HG02938 (cell line): ENCODE measurements at regions not wholly inside any gene's neighbourhood (a gene's known extent, or its start where the extent isn't known, plus 50 kb on each side); places are given as distances from the start of the nearest gene placed in this dataset.

ENCODE experiments used
- ATAC-seq: cut with Tn5 transposase; IDR thresholded peaks from one replicate; pipeline ENCODE4 v1.9.1; 2021; ENCODE audit warnings: mild to moderate bottlenecking, moderate library complexity; ENCODE audit not compliant: unreplicated experiment

DNA sequence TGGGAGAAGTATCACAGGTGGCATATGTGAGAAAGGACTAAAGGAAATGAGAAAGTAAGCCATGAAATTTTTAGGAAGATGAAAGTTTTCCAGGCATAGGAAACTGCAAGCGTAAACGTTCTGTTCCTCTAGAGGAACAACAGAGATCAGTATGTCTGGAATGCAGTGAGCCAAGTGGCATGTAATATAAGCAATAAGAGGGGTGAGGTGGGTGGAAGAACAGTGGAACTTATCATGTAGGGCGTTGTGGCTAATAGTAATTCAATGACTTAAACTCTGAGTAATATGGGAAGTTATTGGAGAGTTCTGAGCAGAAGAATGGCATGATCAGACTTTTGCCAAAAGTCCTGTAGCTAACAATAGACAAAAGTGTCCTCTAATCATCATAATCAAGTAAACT, 902.9 kb downstream of the EPHA3 start:
- ATAC-seq, result no peak

DNA sequence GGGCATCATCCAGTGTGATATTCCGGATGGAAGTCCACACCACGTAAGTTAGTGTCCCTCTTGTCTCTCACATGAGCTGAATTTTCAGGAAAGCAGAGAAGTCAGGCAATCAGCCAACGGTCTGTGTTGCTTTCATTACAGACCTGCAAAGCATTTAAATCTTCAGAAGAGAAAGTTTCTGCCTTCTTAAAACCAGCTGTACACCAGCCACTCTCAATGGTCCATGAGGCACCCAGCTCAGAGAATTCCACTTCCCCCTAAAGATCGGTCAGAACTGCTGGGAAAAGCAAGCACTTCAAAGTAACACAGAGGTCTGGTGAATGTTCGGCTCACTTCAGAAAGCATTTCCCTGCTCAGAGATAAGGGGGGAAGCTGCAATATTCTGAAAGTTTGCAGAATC, 903.7 kb downstream of the EPHA3 start:
- no peak for ATAC-seq

DNA sequence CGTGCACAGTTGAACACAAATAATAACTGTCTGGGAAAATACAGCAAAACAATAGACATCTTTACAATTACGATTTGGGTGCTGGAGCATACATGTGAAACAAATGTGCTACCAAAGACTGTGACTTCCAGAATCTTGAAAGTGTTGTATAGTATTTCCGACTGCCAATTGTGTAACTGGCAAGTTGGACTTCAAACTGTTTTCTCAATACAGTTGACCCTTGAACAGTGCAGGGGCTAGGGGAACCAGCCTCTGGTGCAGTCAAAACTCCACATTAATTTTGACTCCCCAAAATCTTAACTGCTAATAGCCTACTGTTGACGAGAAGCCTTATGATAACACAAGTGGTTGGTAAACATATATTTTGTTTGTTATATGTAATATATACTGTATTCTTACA, 904.2 kb downstream of the EPHA3 start:
- ATAC-seq, result no peak

DNA sequence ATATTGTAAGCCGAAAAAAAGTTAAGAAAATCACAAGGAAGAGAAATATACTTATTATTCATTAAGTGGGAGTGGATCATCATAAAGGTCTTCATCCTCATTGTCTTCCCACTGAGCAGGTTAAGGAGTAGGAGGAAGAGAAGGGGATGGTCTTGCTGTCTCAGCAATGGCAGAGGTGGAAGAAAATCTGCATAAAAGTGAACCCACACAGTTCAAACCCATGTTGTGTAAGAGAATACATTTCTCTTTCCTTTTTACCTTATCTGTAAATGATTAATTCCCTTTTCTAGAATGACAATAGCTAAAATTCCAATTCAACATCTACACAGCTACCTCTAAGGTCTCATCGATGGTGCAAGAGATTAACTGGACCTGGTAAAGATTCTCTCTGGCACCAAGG, 904.6 kb downstream of the EPHA3 start:
- no peak for ATAC-seq

DNA sequence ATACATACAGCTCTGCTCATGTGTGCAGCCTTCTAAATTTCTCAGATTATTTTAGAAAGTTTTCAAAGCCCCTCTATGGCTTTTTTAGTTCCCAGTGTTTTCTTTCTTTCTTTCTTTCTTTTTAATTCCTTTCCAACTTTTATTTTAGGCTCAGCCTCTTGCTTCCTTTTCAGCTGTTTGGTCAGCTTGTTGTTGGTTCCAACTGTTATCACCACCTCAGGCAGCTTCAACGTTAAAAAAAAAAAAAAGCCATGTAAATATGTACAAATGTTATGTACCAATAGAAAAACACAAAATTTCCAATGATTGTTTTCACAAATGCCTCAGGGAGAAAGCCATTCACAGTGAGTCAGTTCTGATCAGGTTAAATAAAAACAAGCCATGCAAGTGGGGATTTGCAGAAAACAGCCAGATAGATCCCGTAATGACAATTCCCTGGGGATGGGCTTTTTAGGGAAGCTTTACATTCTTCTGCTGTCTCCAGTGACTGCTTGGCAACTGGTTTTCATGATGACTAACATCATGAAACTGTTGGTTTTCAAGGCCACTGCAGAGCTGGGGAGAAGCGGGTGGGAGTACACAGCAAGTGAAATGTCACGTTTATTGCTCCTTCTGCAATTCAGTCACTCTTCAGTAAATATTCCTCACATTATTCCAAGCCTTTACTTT, 908.4 kb downstream of the EPHA3 start:
- no peak for ATAC-seq

DNA sequence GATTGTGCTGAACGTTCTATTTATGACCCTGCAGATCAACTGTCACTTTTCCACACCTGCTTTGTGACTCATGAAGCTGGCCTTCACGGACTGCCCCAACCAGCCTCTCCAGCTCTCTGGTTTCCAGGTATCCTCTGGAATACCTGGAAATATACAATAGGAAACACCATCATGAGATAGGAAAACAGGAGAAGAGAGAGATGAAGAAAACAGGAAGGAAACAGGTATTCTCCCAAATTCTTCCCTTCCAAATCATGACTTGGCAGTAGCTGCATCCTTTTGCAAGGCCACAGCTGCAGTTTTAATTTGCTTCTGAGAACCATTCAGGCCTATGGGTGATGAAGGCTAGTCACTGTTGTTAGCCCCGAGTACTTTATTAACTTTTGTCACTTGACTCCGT, 909.1 kb downstream of the EPHA3 start:
- no peak for ATAC-seq

DNA sequence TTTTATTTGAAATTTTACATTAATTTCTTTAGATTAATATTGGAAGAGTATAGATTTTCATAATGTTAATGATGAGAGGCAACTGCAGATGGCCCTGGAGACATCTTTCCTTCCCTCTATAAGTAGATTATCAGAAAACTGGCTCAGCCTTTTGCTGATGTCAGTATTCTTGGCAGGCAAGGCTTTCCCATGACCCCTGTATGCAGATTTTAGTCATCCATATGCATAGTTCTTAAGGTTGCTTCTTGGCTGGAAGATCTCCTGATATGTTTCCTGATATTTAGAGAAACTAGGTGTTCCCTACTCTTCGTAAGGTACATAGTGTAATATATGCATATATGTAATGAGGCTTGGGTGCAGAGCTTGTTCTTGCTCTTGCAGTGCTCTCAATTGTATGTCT, 911.4 kb downstream of the EPHA3 start:
- no peak for ATAC-seq

DNA sequence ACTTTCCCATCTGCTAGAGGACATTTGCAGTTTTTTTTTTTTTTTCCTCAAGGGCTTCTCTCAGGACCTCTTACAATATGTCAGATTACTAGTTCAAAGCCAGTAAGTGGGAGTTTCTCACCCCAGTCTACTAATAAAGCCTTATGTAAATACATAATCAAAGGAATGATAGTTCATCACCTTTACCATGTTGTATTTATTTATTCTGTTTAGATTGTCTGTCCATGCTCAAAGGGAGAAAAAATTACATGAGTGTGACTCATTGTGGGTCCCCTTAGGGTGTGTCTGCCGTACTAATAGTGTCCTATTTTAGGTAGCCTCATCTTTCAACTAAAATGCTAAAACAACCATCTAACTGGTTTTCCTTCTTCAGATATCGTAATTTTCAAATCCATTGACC, 917.6 kb downstream of the EPHA3 start:
- no peak for ATAC-seq

DNA sequence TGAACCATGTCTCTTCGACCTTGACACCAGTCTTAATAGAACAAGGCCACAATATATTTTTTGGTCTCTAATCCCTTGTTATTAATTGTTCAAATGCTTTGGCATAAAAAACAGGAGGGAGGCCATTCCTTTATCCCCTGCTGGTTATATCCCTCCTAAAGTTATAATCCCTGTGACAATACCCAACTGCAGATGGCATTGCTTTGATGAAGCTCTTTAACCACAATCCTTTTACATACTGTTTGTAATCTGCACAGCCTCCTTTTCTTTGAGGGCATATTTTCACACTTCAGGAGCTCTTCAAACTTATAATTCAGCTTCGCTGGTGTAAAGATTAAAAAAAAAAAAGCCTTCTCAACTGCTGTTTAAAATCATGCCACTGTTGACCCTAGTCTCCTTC, 919.0 kb downstream of the EPHA3 start:
- ATAC-seq, result no peak

DNA sequence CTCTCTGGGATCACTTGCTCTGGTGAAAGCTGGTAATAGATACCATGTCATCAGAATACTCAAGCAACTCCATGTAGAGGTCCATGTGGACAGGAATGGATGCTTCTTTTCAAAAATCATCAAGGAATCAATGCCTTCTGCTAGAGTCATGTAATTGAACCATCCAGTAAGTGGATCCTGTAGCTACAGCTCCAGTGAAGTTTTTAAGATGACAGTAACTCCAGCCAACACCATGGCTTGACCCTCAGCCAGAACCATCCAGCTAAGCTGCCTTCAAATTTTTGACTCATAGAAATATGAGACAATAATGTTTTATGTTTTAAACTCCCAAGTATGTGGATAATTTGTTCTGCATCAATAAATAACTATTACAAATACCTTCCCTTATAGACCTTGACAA, 923.7 kb downstream of the EPHA3 start:
- ATAC-seq, result no peak

DNA sequence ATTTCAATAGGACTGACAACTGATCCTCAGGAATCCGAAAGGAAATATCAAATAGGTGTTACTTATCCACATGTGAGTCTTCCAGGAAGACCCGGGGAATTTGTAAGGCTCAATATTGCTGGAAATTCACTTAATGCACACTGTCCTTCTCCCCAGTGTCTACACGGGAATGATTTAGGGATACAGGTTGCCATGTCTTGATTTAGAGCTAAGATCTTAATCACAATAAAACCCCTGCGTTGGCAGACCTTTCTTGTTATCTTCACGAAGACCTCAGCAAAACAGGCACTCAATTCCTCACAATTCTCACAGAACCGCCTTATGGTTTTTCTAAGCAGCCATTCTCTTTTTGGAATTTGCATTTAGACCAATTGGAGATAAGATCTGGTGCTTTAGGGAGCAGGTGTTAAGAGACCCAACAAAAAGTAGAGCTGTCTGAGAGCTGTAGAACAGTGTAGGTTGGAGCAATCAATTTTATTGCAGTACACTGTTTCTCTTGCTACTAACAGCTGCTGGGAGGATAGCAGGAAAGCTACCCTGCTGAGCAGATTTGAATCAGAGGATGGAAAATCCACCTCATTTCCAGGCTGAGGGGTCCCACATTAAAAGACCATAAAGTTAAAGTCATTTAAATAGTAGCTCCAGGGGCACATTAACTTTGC, 925.7 kb downstream of the EPHA3 start:
- no peak for ATAC-seq

DNA sequence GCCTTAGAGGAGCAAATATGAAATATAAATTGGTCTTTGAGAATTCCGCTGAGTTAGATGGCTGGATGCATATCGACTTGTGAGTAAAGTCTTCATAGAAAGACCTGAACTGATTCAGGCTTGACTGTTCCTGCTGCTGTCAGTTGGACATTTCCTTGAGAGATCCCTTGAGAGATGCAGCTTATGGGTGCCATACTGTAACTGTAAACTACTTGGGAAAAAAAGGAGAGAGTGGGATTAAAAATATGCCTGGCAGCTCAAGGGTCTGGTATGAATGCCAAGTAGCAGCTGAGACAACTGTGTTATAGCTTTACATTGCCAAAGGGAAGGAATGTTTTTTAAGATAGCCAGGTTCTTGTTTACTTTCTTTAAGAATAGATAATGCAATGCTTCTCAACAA, 926.6 kb downstream of the EPHA3 start:
- ATAC-seq, result no peak

DNA sequence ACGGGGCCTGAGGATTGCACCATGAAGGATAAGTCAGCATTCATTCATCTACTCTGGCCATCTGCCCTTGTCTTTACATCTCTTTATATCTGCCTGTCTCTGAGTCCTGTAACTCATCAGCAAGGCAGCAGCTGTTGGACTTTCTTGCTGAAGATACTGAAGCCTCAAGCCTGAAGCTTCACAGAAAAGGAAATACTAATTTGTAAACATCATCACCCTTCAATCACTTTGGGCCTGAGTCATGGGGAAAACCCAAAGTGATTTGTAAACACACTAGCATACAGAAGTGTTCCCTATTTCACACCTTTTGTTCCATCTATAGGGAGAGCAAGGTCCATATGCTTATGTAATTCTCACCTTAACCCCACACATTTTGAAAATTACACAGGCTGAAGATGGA, 928.2 kb downstream of the EPHA3 start:
- ATAC-seq, result no peak

DNA sequence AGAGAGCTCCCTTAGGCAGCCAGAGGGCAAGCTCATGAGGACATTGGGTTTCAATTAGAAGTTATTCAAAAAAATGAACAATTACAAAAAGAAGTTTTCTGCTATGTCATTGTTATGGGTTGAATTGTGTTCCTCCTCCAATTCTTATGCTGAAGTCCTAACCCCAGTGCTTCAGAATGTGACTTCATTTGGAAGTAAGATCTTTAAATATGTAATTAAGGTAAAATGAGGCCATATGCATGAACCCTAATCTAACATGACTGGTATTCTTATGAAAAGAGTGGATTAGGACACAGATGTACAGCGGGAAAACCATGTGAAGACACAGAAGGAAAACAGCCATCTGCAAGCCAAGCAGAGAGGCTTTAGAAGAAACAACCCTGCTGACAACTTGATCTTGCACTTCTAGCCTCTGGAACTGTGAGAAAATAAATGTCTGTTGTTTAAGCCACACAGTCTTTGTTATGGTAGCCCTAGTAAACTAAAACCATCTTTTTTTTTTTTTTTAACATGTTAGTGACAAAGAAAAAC, 929.6 kb downstream of the EPHA3 start:
- no peak for ATAC-seq

DNA sequence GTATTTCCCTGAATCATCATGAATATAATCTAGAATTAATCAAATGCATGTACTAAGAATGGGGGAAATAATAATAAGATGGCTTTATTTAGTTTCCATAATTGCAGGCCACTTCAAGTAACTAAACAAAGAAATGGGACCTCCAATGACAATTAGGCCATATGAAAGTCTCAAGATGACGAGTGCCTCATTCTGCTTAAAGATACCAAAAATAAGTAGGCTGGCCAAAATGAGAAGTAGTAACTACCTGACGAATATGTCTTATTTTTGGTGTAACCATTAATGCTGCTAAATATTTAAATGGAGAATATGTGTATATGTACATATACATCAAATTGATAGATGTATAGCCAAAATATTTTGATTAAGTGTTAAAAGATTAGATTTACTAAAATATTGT, 932.6 kb downstream of the EPHA3 start:
- no peak for ATAC-seq

DNA sequence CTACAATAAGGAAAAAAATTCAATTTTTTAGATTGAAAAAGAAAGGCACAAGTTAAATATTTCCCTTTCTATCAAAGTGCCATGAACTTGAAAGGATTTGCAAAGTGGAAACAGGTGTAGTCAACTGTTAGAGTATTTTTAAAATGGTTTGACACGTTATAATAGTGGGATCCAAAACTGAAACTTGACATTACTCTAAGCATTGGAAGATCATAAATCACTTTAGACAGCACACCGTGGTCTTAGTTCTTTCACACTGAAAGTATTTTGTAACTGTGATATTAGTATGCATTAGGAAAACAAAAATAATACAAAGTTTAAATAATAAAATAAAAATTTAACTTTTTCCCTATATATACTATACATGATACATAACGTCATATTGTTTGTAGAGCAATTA, 933.1 kb downstream of the EPHA3 start:
- no peak for ATAC-seq

DNA sequence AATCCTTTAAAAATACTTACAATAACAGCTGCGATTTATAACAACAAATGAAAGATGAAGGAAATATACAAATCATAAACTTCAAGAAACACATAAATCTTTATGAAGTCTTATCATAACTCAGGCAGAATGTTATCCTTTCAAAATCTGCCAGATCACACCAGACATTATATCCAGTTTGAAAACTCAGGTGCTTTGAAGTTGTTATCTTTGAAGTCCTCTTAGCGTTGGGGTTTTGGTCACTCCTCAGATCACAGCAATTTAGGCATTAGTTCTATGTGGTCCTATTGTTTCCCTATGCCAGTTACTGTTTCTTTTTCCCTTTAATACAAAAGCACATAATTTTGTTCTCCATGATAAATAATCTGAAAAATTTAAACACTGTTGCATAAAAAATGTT, 934.6 kb downstream of the EPHA3 start:
- ATAC-seq, result no peak

DNA sequence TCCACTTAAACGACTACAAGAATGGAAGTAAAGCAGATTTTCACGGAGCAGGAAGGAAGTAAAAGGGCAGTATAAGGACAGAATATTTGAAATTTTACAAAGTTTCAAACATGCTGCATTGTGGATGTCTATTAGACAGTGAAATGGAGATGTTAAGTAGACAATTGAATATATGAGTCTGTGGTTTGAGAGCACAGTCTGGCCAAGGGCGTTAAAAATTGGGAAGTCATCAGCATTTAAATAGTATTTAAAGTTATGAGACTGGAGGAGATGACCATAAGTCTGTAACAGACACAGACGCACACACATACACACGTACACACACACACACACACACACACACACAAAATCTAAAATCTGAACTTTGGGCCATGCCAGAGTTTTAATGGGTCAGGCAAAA, 935.9 kb downstream of the EPHA3 start:
- no peak for ATAC-seq

DNA sequence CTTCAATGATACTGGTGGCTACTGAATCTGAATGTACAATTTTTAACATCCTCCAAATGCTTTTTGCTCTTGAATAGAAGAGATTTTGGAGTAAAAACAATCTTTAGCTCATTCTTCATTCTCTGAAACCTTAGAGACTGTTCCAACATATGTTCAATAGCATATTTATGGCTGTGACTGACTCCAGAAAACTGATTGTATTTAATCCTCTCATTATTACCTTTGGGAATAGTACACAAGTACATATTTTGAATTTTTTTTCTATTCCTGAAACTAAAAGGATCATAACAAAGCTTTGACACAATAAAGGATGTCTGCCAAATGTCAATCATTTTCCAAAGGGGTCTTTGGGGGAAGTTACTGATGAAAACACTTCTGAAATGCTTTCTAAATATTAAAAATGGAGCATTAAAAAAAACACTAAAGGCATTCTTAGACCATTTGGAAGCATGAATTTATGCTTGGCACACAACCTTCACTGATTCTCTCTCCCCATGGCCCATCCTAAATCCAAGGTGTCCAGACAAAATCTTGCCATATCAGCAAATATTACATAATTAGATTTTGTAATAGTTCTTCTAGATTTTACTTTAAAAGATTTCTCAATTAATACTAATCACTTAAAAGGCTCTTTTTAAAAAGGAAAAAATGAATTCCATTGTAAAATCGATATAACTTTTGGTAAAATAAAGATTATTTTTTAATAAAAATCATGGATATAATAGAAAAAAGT, 936.8 kb downstream of the EPHA3 start:
- no peak for ATAC-seq

DNA sequence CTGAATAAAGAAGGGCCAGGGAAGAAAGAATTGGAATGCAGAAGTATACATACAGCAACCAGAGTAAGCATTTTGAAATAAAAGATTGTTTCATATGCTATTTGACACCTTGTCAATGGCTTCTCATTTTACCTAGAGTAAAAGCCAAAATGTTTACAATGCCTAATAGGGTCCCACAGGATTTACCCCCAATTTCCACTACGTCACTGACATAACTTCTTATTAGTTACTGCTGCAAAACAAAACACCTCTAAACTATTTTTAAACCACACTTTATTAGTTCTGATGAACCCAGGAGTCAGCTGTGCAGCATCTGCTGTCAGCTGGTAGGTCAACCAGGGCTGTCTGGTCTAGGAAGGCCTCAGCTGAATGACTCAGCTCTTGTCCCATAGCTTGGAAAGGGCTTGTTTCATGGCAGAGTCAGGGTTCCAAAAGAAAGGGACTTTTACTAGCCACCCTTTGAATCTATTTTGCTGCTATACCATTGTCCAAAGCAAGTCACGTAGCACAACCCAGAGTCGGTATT, 945.1 kb downstream of the EPHA3 start:
- ATAC-seq, result no peak

DNA sequence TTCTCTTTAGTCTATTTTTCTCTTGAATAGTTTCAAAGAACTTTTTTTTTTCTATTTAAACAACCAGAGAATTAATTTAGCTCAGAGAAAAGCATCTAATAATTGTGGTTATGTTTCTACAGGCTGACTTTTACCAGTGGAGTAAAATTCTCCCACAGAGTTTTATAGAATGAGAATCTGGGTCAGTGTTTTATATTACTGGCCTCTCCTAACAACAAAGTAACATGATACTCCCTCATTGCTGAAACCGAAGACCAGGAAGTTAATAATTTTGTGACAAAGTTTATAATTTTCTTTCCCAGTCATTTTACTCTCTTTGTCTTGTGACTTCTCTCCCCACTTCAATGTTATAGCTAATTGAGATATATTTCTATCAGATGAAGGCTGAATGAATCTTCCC, 946.9 kb downstream of the EPHA3 start:
- no peak for ATAC-seq

DNA sequence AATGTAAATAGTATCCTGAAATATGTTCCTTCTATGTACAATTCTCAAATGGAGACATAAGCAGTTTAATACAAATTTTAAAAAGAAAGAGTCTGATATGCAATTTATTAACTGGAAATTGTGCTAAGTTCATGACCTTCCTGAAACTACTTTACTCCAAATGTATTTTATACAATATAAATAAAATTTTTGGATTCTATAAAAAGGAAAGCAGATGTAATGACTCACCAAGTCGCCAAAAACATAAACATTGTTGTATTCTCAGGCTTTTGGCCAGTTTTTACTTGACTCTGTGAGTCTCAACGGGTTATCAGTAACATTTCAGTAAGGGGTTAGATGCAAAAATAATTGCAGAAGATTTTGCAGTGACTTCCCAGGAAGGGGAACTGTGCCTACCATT, 948.2 kb downstream of the EPHA3 start:
- no peak for ATAC-seq
